ENCODE measurements at regions not wholly inside any gene's neighbourhood (a gene's known extent, or its start where the extent isn't known, plus 50 kb on each side); places are given as distances from the start of the nearest gene placed in this dataset.

DNA sequence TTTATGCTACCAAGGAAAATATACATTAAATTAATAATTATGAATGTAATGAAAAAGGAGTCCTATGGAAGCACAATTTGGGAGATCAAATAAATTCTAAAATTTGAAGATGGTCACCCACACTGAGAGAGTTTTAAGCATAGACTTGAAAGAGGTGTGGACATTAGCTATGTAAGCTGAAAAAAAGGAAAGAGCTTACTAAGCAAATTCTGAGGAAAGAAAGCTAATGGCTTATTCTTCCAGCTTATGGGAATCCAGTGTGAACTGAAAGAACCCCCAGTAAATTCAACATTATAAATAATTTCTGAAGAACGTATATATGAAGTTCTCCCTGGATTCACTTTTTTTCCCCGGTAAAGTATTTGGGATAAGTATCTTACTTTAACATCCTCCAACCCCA is 78.2 kb upstream of the GUCY1A1 start:
- TF ChIP-seq EZH2 (IDR thresholded peaks at IDR 0.05; ENCODE audit: borderline replicate concordance, insufficient read depth, low read depth, low read length, poor library complexity, severe bottlenecking) = no peak
- no peak for TF ChIP-seq CTCF (IDR thresholded peaks at IDR 0.05)
